Neural cell (in vitro differentiated cells): ENCODE measurements at regions not wholly inside any gene's neighbourhood (a gene's known extent, or its start where the extent isn't known, plus 50 kb on each side); places are given as distances from the start of the nearest gene placed in this dataset.

Experiments
- H2AFZ ChIP-seq: fragments of 200-600, 300-800 bp; sonication (generic), shearing (Covaris generic); 2 replicates; pipeline ENCODE4 v1.6.0; 2014; ENCODE audit warnings: low read depth, mild to moderate bottlenecking, antibody characterized with exemption, low read length, moderate library complexity
- H3F3A ChIP-seq: fragments of 200-600 bp; shearing (Covaris generic); 2 replicates; pipeline ENCODE4 v1.6.1; 2016; ENCODE audit warnings: mild to moderate bottlenecking, moderate library complexity, mixed read lengths, antibody characterized with exemption, low read length; ENCODE audit not compliant: insufficient read depth, poor library complexity, severe bottlenecking
- H3K27ac ChIP-seq: fragments of 200-600, 300-800 bp; sonication (generic), shearing (Covaris generic); 2 replicates; pipeline ENCODE4 v1.5.1; 2014; ENCODE audit warnings: mild to moderate bottlenecking, low read length, moderate library complexity
- H3K27me3 ChIP-seq: fragments of 300-800, 200-600 bp; sonication (generic), shearing (Covaris generic); 2 replicates; pipeline ENCODE4 v1.6.0; 2014; ENCODE audit warnings: mild to moderate bottlenecking, low read depth, low read length, moderate library complexity; ENCODE audit not compliant: insufficient read depth
- H3K36me3 ChIP-seq: fragments of 300-800, 200-600 bp; sonication (generic), shearing (Covaris generic); 2 replicates; pipeline ENCODE4 v1.5.1; 2014; ENCODE audit warnings: mild to moderate bottlenecking, antibody characterized with exemption, low read length, moderate library complexity; ENCODE audit not compliant: insufficient read depth
- H3K4me2 ChIP-seq: fragments of 300-800, 200-600 bp; sonication (generic), shearing (Covaris generic); 2 replicates; pipeline ENCODE4 v1.6.0; 2014; ENCODE audit warnings: mild to moderate bottlenecking, low read length
- H3K4me3 ChIP-seq: fragments of 300-800, 200-600 bp; sonication (generic), shearing (Covaris generic); 2 replicates; pipeline ENCODE4 v1.5.1; 2014; ENCODE audit warnings: mild to moderate bottlenecking, low read length, moderate library complexity
- H3K79me2 ChIP-seq: fragments of 200-600 bp; shearing (Covaris generic); replicated peaks from 2 replicates; pipeline ENCODE4 v1.6.0; 2014; ENCODE audit warnings: mild to moderate bottlenecking, low read length, moderate library complexity; ENCODE audit not compliant: insufficient read depth
- H3K9ac ChIP-seq: fragments of 300-800, 200-600 bp; sonication (generic), shearing (Covaris generic); 2 replicates; pipeline ENCODE4 v1.6.1; 2016; ENCODE audit warnings: mild to moderate bottlenecking, low read length, mixed read lengths
- H3K9me2 ChIP-seq: fragments of 200-600 bp; shearing (Covaris generic); 2 replicates; pipeline ENCODE4 v1.6.1; 2016; ENCODE audit warnings: mild to moderate bottlenecking, low read length, mixed read lengths; ENCODE audit not compliant: insufficient read depth
- H3K9me3 ChIP-seq: fragments of 200-600, 300-800 bp; sonication (generic), shearing (Covaris generic); 2 replicates; pipeline ENCODE4 v1.6.1; 2016; ENCODE audit warnings: mild to moderate bottlenecking, mixed run types, low read length, moderate library complexity, mixed read lengths
- H4K20me1 ChIP-seq: fragments of 200-600 bp; shearing (Covaris generic); 2 replicates; pipeline ENCODE4 v1.6.1; 2016; ENCODE audit warnings: mild to moderate bottlenecking, mixed run types; ENCODE audit not compliant: insufficient read depth
- EP300 ChIP-seq: fragments of 450-650 bp; conservative IDR thresholded peaks from 2 replicates; pipeline ENCODE4 v1.6.1; 2014; ENCODE audit warnings: antibody characterized with exemption, mild to moderate bottlenecking, moderate library complexity; ENCODE audit not compliant: poor library complexity, severe bottlenecking
- EZH2 ChIP-seq: fragments of 200-600, 300-800 bp; shearing (Covaris generic), sonication (generic); IDR thresholded peaks from 2 replicates; pipeline ENCODE4 v1.6.1; 2014; ENCODE audit warnings: antibody characterized with exemption, low read length, borderline replicate concordance, mild to moderate bottlenecking; ENCODE audit not compliant: insufficient read depth, poor library complexity, severe bottlenecking
- MXI1 ChIP-seq: fragments of 450-650 bp; conservative IDR thresholded peaks from 2 replicates; pipeline ENCODE4 v1.6.1; 2014; ENCODE audit warnings: antibody characterized with exemption, mild to moderate bottlenecking; ENCODE audit not compliant: poor library complexity, severe bottlenecking
- POLR2AphosphoS5 ChIP-seq: IDR thresholded peaks from 2 replicates; pipeline ENCODE4 v1.6.1; 2012
- RAD21 ChIP-seq: fragments of 450-650 bp; conservative IDR thresholded peaks from 2 replicates; pipeline ENCODE4 v1.6.1; 2014; ENCODE audit warnings: antibody characterized with exemption, mild to moderate bottlenecking, moderate library complexity
- SMC3 ChIP-seq: fragments of 450-650 bp; conservative IDR thresholded peaks from 2 replicates; pipeline ENCODE4 v1.6.1; 2014; ENCODE audit warnings: antibody characterized with exemption, mild to moderate bottlenecking, moderate library complexity; ENCODE audit not compliant: poor library complexity
- TAF1 ChIP-seq: IDR thresholded peaks from 2 replicates; pipeline ENCODE4 v1.6.1; 2012; ENCODE audit warnings: low read depth
- TF ChIP-seq, protein P1 (sequence below): fragments of 450-650 bp; IDR thresholded peaks from 2 replicates; pipeline ENCODE4 v1.5.1; 2014; ENCODE audit warnings: antibody characterized with exemption, mild to moderate bottlenecking, moderate library complexity; ENCODE audit not compliant: poor library complexity, severe bottlenecking
- TF ChIP-seq, protein P2 (sequence below): IDR thresholded peaks from 2 replicates; pipeline ENCODE4 v1.6.1; 2012; ENCODE audit warnings: borderline replicate concordance

DNA sequence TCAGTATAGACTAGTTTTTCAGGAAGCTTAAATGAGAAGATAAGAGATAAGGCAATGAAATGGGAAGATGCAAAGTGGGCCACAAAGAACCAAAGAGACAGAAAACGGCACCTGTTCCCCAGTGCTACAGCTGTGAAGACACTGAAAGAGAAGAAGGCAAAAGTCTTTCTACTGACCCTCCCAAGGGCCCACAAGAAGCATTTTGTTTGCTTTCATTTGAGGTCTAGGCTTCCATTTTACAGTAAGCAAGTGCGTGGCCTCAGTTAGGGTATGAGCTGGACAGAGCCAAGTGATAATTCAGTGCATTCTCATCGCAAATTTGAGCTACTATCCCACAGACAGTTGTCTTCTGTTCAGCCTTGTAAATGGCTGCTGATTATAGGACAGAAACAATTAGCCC, 53.4 kb upstream of the STK17B start:
- Histone ChIP-seq H3K9me2 (no peaks in the 10 kb centered on the region), H3K4me3 (no peak overlapping the region), H3F3A (no peaks in the 10 kb centered on the region), H4K20me1 (no peaks in the 10 kb centered on the region), H3K27me3 (no peaks in the 10 kb centered on the region), H3K27ac (no peak overlapping the region), H3K4me2 (no peak overlapping the region), H2AFZ (no peak overlapping the region), H3K79me2 (no peaks in the 10 kb centered on the region), H3K36me3 (peaks cover 5% of the 10 kb centered on the region), H3K9ac (no peak overlapping the region), H3K9me3 (no peaks in the 10 kb centered on the region)
- no peak for TF ChIP-seq EZH2
- no peak for TF ChIP-seq SMC3
- TF ChIP-seq RAD21: no peak
- no peak for TF ChIP-seq EP300
- TF ChIP-seq, protein P1, sequence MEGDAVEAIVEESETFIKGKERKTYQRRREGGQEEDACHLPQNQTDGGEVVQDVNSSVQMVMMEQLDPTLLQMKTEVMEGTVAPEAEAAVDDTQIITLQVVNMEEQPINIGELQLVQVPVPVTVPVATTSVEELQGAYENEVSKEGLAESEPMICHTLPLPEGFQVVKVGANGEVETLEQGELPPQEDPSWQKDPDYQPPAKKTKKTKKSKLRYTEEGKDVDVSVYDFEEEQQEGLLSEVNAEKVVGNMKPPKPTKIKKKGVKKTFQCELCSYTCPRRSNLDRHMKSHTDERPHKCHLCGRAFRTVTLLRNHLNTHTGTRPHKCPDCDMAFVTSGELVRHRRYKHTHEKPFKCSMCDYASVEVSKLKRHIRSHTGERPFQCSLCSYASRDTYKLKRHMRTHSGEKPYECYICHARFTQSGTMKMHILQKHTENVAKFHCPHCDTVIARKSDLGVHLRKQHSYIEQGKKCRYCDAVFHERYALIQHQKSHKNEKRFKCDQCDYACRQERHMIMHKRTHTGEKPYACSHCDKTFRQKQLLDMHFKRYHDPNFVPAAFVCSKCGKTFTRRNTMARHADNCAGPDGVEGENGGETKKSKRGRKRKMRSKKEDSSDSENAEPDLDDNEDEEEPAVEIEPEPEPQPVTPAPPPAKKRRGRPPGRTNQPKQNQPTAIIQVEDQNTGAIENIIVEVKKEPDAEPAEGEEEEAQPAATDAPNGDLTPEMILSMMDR: no peak
- TF ChIP-seq, protein P2, sequence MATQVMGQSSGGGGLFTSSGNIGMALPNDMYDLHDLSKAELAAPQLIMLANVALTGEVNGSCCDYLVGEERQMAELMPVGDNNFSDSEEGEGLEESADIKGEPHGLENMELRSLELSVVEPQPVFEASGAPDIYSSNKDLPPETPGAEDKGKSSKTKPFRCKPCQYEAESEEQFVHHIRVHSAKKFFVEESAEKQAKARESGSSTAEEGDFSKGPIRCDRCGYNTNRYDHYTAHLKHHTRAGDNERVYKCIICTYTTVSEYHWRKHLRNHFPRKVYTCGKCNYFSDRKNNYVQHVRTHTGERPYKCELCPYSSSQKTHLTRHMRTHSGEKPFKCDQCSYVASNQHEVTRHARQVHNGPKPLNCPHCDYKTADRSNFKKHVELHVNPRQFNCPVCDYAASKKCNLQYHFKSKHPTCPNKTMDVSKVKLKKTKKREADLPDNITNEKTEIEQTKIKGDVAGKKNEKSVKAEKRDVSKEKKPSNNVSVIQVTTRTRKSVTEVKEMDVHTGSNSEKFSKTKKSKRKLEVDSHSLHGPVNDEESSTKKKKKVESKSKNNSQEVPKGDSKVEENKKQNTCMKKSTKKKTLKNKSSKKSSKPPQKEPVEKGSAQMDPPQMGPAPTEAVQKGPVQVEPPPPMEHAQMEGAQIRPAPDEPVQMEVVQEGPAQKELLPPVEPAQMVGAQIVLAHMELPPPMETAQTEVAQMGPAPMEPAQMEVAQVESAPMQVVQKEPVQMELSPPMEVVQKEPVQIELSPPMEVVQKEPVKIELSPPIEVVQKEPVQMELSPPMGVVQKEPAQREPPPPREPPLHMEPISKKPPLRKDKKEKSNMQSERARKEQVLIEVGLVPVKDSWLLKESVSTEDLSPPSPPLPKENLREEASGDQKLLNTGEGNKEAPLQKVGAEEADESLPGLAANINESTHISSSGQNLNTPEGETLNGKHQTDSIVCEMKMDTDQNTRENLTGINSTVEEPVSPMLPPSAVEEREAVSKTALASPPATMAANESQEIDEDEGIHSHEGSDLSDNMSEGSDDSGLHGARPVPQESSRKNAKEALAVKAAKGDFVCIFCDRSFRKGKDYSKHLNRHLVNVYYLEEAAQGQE: no peak
- no peak for TF ChIP-seq TAF1
- TF ChIP-seq POLR2AphosphoS5: no peak
- no peak for TF ChIP-seq MXI1

DNA sequence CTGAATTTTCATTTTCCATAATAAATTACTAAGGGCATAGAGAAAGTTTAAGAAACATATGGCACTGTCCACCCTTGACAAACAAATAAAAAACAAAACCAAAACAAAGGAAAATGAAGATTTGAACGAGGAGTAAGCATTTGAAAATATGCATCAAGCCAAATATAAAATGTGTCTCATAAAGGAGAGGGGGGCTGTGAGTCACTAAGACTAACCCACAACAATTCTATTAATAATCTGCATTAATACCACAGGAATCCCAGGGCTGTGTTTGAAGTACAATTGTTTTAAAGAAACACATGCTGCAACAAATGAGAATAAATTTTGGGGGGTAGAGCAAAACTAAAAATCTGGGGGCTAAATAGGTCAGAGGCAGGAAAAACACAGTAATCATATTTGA, 53.8 kb upstream of the STK17B start:
- H2AFZ ChIP-seq: no peak overlapping the region
- H3K27ac ChIP-seq: no peak overlapping the region
- H3K4me3 ChIP-seq: no peak overlapping the region
- H3F3A ChIP-seq: no peaks in the 10 kb centered on the region
- TF ChIP-seq MXI1 (no peak), TAF1 (no peak), SMC3 (no peak), RAD21 (no peak), EP300 (no peak), POLR2AphosphoS5 (no peak), EZH2 (no peak)
- TF ChIP-seq, protein P2: no peak
- TF ChIP-seq, protein P1: no peak
- H3K9me3 ChIP-seq: no peaks in the 10 kb centered on the region
- no peak overlapping the region for H3K9ac ChIP-seq
- no peaks in the 10 kb centered on the region for H3K27me3 ChIP-seq
- no peaks in the 10 kb centered on the region for H3K9me2 ChIP-seq
- H3K79me2 ChIP-seq: no peaks in the 10 kb centered on the region
- H4K20me1 ChIP-seq: no peaks in the 10 kb centered on the region
- H3K4me2 ChIP-seq: no peak overlapping the region
- H3K36me3 ChIP-seq: peaks cover 2% of the 10 kb centered on the region
